Esophagus squamous epithelium (tissue), 4 donors: ENCODE measurements at regions not wholly inside any gene's neighbourhood (a gene's known extent, or its start where the extent isn't known, plus 50 kb on each side); places are given as distances from the start of the nearest gene placed in this dataset.

Source experiments
- POLR2A ChIP-seq, 4 donors: fragments of 450-650 bp; IDR thresholded peaks; one replicate each; pipeline ENCODE4 v1.6.1; 2017; ENCODE audit warnings: antibody characterized with exemption in 4 of 4, mild to moderate bottlenecking in 4 of 4, moderate library complexity in 3 of 4
- TF ChIP-seq, protein P1 (sequence below), 6 experiments: fragments of 450-650 bp in 4 of 6; fragments of 200-600 bp in 2 of 6; sonication (generic) in 2 of 6; IDR thresholded peaks; one replicate each; pipeline ENCODE4 v1.5.1; 2016 to 2019; ENCODE audit warnings: antibody characterized with exemption in 6 of 6, mild to moderate bottlenecking in 4 of 6, moderate library complexity in 4 of 6

DNA sequence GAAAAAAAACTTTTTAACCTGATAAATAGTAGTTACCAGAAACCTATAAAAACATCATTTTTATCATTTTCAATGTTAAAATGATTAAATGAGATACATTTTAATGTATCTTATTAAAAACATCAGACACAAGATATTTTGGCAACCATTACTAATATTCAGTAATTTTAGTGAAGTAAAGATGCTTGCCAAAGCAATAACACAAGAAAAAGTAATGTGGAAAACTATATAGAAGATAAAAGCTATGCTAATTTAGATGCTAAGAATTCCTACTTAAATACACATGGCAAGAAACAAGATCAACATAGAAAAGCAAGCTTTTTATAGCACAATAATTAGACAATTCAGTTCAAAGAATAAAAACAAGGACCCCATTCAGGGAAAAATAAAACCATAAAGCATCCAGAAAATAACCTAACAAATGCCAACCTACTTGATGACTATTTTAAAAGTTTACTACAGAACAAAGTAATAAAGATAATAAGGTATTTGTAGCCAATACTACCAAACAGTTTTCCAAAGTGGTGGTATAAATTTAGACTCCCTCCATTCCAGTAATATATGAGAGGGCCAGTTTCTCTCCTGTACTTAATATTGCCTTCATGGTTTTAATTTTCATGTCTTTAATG lies 489.5 kb downstream of the CDH2 start:
- TF ChIP-seq, protein P1, sequence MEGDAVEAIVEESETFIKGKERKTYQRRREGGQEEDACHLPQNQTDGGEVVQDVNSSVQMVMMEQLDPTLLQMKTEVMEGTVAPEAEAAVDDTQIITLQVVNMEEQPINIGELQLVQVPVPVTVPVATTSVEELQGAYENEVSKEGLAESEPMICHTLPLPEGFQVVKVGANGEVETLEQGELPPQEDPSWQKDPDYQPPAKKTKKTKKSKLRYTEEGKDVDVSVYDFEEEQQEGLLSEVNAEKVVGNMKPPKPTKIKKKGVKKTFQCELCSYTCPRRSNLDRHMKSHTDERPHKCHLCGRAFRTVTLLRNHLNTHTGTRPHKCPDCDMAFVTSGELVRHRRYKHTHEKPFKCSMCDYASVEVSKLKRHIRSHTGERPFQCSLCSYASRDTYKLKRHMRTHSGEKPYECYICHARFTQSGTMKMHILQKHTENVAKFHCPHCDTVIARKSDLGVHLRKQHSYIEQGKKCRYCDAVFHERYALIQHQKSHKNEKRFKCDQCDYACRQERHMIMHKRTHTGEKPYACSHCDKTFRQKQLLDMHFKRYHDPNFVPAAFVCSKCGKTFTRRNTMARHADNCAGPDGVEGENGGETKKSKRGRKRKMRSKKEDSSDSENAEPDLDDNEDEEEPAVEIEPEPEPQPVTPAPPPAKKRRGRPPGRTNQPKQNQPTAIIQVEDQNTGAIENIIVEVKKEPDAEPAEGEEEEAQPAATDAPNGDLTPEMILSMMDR (IDR thresholded peaks at IDR 0.05): no peak
- no peak for TF ChIP-seq POLR2A (IDR thresholded peaks at IDR 0.05)
